MM.1S (cell line): ENCODE measurements at regions not wholly inside any gene's neighbourhood (a gene's known extent, or its start where the extent isn't known, plus 50 kb on each side); places are given as distances from the start of the nearest gene placed in this dataset.

Experiments used
- CTCF ChIP-seq: fragments of 300-600 bp; sonication (generic); IDR thresholded peaks from 2 replicates; pipeline ENCODE4 v1.5.1; 2016; ENCODE audit warnings: antibody characterized with exemption, low read length, mixed read lengths
- EZH2 ChIP-seq: fragments of 300-600 bp; sonication (generic); optimal IDR thresholded peaks from 2 replicates; pipeline ENCODE3; 2017; ENCODE audit warnings: low read depth, mild to moderate bottlenecking, antibody characterized with exemption, low read length, mixed read lengths

GRCh38 chr9:20253635-20254034, 368.7 kb downstream of the MLLT3 start:
- TF ChIP-seq EZH2 (no peak), CTCF (no peak)
